Fibroblast of lung (primary cell): ENCODE measurements at regions not wholly inside any gene's neighbourhood (a gene's known extent, or its start where the extent isn't known, plus 50 kb on each side); places are given as distances from the start of the nearest gene placed in this dataset.

Source experiments
- DNase-seq, 2 donors: peaks; one replicate each; pipeline versions ENCODE4 v3.0.0 to v3.0.0-alpha.2; 2010; ENCODE audit warnings: low read depth in 2 of 2
- H2AFZ ChIP-seq: 2 replicates; pipeline ENCODE4 v1.5.1; 2012; ENCODE audit warnings: low read length, control low read depth, inconsistent platforms
- H3K27ac ChIP-seq: 2 replicates; pipeline ENCODE4 v1.5.1; 2011; ENCODE audit warnings: low read length, control low read depth; ENCODE audit not compliant: insufficient read depth
- H3K27me3 ChIP-seq: 2 replicates; pipeline ENCODE4 v1.5.1; 2011; ENCODE audit warnings: mild to moderate bottlenecking, low read length; ENCODE audit not compliant: control insufficient read depth, insufficient read depth
- H3K36me3 ChIP-seq: 2 replicates; pipeline ENCODE4 v1.5.1; 2011; ENCODE audit warnings: low read length; ENCODE audit not compliant: control insufficient read depth, insufficient read depth
- H3K4me1 ChIP-seq: 2 replicates; pipeline ENCODE4 v1.5.1; 2011; ENCODE audit warnings: low read length; ENCODE audit not compliant: control insufficient read depth, insufficient read depth; ENCODE audit errors: extremely low read depth
- H3K4me2 ChIP-seq: 2 replicates; pipeline ENCODE4 v1.5.1; 2011; ENCODE audit warnings: low read length, control low read depth; ENCODE audit not compliant: insufficient read depth; ENCODE audit errors: extremely low read depth
- H3K4me3 ChIP-seq, 4 experiments: fragments of 200-600 bp in 1 of 4; sonication (generic) in 1 of 4; replicated peaks in 1 of 4; 2 replicates each; pipeline ENCODE4 v1.5.1; 2011 to 2016; ENCODE audit warnings: low read length in 4 of 4, low read depth in 3 of 4, mild to moderate bottlenecking in 3 of 4, control low read depth in 2 of 4, inconsistent platforms in 1 of 4, mixed read lengths in 1 of 4; ENCODE audit not compliant: insufficient read depth in 1 of 4; ENCODE audit errors: control extremely low read depth in 1 of 4
- H3K79me2 ChIP-seq: 2 replicates; pipeline ENCODE4 v1.5.1; 2012; ENCODE audit warnings: mild to moderate bottlenecking, low read length, inconsistent platforms; ENCODE audit not compliant: control insufficient read depth, insufficient read depth
- H3K9ac ChIP-seq: 2 replicates; pipeline ENCODE4 v1.5.1; 2011; ENCODE audit warnings: mild to moderate bottlenecking, low read length, control low read depth; ENCODE audit not compliant: insufficient read depth
- H3K9me3 ChIP-seq: 2 replicates; pipeline ENCODE4 v1.5.1; 2012; ENCODE audit warnings: low read depth, low read length; ENCODE audit not compliant: control insufficient read depth, insufficient read depth
- H4K20me1 ChIP-seq: 2 replicates; pipeline ENCODE4 v1.5.1; 2011; ENCODE audit warnings: low read length; ENCODE audit not compliant: control insufficient read depth, insufficient read depth; ENCODE audit errors: extremely low read depth
- CTCF ChIP-seq, 2 donors: IDR thresholded peaks in 1 of 2; conservative IDR thresholded peaks in 1 of 2; 1 replicate in 1 of 2; 2 replicates in 1 of 2; pipeline ENCODE4 v1.5.1; 2011 to 2012; ENCODE audit warnings: low read length in 2 of 2, control low read depth in 1 of 2, inconsistent platforms in 1 of 2, low read depth in 1 of 2, mild to moderate bottlenecking in 1 of 2
- EZH2 ChIP-seq: IDR thresholded peaks from 2 replicates; pipeline ENCODE4 v1.5.1; 2012; ENCODE audit warnings: low read length, control low read depth, mild to moderate bottlenecking; ENCODE audit errors: missing control alignments

DNA sequence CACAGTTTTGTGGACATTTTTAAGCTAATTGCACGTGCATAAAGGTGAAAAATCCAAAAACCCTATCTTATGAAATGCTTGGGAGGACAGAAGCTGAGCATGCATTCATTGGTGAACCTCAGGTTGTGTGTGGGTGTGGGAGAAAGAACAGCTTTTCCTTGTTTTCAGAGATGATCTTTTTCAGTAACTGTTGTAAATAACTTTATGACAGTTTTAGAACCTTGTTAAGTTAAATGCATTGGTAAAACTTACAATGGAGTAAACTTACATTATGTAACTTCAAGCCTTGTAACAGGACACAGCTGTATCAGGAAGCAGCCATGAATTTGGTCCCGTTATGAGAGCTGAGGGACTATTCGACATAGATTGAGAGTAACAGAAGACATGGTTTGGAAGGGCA is 587.4 kb downstream of the GALC start:
- no peak for DNase-seq
- Histone ChIP-seq H3K4me3 (no peak overlapping the region), H3K36me3 (no peaks in the 10 kb centered on the region), H3K79me2 (no peaks in the 10 kb centered on the region), H3K9ac (no peak overlapping the region), H3K27me3 (no peaks in the 10 kb centered on the region), H4K20me1 (no peaks in the 10 kb centered on the region), H3K27ac (no peak overlapping the region), H3K4me2 (no peak overlapping the region), H2AFZ (no peak overlapping the region), H3K9me3 (no peaks in the 10 kb centered on the region), H3K4me1 (no peaks in the 10 kb centered on the region)
- TF ChIP-seq EZH2: no peak
- TF ChIP-seq CTCF (conservative IDR thresholded peaks at IDR 0.05 in 1 of 2, IDR thresholded peaks at IDR 0.05 in 1 of 2; ENCODE audit: low read depth in 1 of 2, low read length in 2 of 2): no peak

DNA sequence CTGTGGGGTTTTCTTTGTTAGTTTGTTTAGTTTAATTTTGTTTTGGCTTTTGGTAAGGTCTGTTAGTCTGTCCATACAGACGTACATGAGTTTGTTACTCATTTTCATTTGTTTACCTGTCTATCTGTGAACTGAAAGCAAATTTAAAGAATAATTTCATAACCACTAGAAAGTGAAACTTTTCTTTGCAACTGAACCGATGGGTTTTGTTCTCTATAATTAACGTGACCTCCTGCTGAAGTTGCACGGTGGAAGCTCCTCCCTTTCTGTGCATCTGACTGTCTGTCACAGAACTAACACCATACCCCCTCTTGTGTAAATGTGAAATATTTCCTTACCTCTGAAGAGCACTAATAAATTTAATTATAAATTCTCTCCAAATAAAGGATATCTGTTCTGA is 595.5 kb downstream of the GALC start:
- DNase-seq: no peak
- Histone ChIP-seq H3K36me3 (no peaks in the 10 kb centered on the region), H4K20me1 (no peaks in the 10 kb centered on the region), H3K27ac (no peak overlapping the region), H3K4me1 (no peaks in the 10 kb centered on the region), H3K27me3 (no peaks in the 10 kb centered on the region), H3K79me2 (no peaks in the 10 kb centered on the region), H3K9me3 (no peaks in the 10 kb centered on the region), H3K4me3 (no peak overlapping the region), H3K4me2 (peak overlapping the region; percentile 8), H3K9ac (no peak overlapping the region), H2AFZ (no peak overlapping the region)
- TF ChIP-seq EZH2 (no peak), CTCF (conservative IDR thresholded peaks at IDR 0.05 in 1 of 2, IDR thresholded peaks at IDR 0.05 in 1 of 2; ENCODE audit: low read depth in 1 of 2, low read length in 2 of 2) (no peak)

GRCh38 chr14:87391066-87391465 is 601.9 kb downstream of the GALC start:
- no peaks in the 10 kb centered on the region for H3K27me3 ChIP-seq
- no peaks in the 10 kb centered on the region for H3K4me1 ChIP-seq
- no peak overlapping the region for H3K9ac ChIP-seq
- H2AFZ ChIP-seq: no peak overlapping the region
- H3K9me3 ChIP-seq: no peaks in the 10 kb centered on the region
- no peak overlapping the region for H3K4me2 ChIP-seq
- no peak overlapping the region for H3K27ac ChIP-seq
- no peak overlapping the region for H3K4me3 ChIP-seq
- no peaks in the 10 kb centered on the region for H3K79me2 ChIP-seq
- DNase-seq: no peak
- H3K36me3 ChIP-seq: no peaks in the 10 kb centered on the region
- TF ChIP-seq EZH2 (no peak), CTCF (conservative IDR thresholded peaks at IDR 0.05 in 1 of 2, IDR thresholded peaks at IDR 0.05 in 1 of 2; ENCODE audit: low read depth in 1 of 2, low read length in 2 of 2) (no peak)
- H4K20me1 ChIP-seq: no peaks in the 10 kb centered on the region
